ENCODE measurements at regions not wholly inside any gene's neighbourhood (a gene's known extent, or its start where the extent isn't known, plus 50 kb on each side); places are given as distances from the start of the nearest gene placed in this dataset.
"Not testable (repeated sequence)": the region's sequence is repeated elsewhere in the genome, so short reads cannot be mapped to it uniquely, and the experiment has no call there.

- no peak for DNase-seq
These were observed 121.1 kb downstream of the PDCD6IP start for GRCh38 chr3:33919312-33920120.

DNA sequence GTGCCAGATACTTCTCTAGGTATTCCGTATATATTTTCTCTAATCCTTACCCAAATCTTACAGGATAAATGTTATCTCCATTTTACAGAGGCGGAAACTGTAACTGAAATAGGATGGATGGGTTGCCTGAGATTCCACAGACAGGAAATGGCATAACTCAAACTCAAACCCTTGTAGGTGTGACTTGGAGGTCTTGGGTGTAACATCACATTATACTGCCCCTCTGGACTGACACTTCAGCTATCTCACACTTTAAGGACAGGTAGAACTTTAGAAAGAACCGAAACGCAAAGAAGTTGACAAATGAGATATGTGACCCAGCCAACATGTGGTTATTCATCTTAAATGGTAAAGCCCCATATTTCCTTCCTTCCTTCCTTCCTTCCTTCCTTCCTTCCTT lies 122.1 kb downstream of the PDCD6IP start:
- no peak for DNase-seq

DNA sequence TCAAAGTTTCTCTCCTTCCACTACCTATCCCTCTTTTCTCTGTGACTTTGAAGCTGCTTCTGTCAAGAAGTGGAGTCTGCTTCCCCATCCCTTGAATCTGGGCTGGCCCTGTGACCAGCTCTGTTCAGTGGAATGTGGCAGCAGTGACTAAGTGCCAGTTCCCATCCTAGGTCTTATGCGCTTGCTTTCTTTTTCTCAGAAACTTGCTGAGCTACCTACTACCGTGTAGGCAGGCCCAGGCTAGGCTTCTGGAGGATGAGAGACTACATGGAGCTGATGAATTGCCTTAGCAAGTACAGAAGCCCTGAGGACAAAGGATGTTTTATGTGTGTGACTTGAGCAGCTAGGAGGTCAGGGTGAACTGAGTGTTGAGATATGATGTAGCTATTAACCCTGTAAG lies 123.2 kb downstream of the PDCD6IP start:
- no peak for DNase-seq

- DNase-seq: no peak
These were observed 128.7 kb downstream of the PDCD6IP start for GRCh38 chr3:33926998-33927605.

GRCh38 chr3:33929813-33930212 lies 131.4 kb downstream of the PDCD6IP start:
- DNase-seq: no peak

- no peak for DNase-seq
These were observed 133.1 kb downstream of the PDCD6IP start for GRCh38 chr3:33931512-33931911.

DNA sequence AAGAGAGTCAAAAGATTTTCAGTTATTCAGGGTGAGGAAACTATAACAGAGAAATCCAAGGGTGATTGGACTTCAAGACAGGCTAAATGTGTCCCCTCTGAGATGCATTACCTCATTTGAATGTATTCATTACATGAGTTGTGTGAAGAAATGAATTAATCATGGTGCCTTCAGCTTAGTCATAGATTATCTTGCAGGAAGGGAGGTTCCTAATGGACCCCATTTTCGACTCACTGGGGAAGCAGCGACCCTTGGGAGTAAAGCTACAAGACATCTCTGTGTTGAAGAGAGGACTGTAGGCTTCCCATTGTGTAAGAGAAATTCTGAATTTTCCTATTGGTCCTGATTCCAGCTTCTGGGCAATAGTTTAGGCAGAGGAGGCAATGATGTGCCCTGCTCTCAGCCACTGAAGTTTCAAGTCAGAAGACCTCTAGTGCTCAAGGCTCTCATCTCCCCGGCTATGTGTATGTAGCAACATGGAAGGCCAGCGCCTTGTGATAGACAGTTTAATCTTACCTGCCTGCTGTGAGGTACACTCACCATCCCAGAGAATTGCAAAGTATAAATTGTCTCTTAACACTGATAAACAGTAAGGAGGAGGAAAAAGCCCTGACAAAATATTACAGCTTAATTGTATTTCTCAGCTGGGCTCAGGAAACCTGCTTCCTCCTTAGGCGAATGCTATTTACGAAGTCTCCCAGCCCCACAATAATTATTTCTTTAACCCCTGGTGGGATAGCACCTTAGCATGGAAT lies 133.8 kb downstream of the PDCD6IP start:
- no peak for DNase-seq

GRCh38 chr3:33936171-33936920 lies 137.9 kb downstream of the PDCD6IP start:
- DNase-seq: no peak

DNA sequence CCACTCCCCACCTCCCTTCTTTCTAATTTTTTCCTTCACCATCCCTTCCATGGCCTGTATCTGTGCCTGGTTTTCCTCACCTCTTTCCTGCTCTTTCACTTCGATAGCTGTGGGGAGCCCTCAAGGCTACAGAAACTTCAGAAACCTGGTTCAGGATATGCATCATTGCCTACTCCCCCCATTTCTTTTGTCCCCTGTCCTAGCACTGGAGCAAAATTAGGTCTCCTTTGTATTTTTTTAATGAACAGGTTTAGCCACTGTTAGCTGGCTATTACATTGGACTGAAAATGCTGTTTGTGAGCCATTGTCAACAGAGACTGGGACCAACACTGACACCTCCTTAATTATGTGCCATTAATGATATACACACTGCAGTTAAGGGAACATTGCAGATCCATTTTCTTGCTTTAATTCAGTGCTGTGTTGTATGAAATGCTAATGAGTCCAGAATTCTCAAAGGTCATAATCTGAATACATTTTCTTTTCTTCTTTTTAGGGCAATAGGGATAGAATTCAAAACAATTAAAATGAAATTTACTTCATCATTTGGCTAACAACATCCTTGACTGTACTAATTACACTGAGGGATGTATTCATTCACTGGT lies 138.6 kb downstream of the PDCD6IP start:
- no peak for DNase-seq

GRCh38 chr3:33937628-33938027 lies 139.2 kb downstream of the PDCD6IP start:
- DNase-seq: no peak

GRCh38 chr3:33940149-33940548 lies 141.7 kb downstream of the PDCD6IP start:
- DNase-seq: peak; percentile 22

GRCh38 chr3:33940736-33941135 lies 142.3 kb downstream of the PDCD6IP start:
- DNase-seq: no peak

GRCh38 chr3:33941804-33942203 lies 143.4 kb downstream of the PDCD6IP start:
- peak; percentile 2 for DNase-seq

- DNase-seq: no peak
These were observed 144.2 kb downstream of the PDCD6IP start for GRCh38 chr3:33942483-33943150.

- no peak for DNase-seq
These were observed 144.8 kb downstream of the PDCD6IP start for GRCh38 chr3:33943277-33943676.

DNA sequence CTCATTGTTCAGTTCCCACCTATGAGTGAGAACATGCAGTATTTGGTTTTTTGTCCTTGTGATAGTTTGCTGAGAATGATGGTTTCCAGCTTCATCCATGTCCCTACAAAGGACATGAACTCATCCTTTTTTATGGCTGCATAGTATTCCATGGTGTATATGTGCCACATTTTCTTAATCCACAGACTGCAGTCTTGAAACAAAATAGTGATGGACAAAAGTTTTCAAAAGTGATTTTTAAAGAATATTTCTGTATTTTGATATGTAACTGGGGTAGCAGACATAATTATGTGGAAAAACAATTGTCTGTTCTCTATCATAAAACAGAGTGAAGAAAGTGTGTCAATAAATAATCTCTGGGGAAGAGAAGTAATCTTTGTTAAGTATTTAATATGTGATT lies 148.2 kb downstream of the PDCD6IP start:
- not testable (repeated sequence) for DNase-seq

DNA sequence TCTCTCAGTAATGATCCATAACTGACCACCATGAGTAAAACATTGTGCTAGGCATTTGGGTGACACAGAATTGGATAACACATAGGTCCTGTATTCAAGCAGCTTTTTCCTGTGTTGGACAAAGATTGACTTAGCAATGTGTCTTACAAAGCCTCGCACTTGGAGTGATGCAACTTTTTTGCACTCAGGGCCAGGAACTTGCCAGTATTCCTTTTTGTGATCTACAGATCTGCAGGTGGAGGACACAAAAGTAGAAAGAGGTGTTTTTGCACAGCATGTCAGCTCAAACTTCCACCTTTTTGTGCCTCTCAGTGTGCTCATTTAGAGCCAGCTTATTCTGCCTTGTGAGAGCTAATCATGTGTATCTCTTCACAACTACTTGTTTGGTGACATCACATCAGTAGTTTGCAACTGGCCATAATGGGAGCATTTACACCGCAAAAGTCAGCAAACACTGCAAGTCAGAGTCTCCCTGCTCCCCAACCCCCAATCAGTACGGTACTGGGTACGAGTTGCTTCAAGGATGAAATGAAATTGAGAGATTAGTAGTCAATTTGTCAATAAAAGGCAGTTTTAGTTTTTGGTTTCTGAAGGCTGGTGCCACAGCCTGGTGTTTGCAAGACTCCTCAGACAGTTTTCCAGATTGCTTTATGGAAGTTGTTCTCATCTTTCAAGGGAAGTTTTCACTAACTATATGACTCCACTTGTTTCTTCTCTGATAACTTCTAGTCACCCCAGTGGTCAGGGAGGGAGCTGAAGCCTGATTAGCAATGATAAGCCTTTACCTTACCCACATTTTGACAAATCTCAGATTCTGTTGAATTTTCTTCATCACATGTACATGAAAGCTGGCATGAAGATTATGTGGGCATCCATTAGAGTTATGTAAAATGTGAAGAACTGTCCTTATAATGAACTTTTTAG lies 149.1 kb downstream of the PDCD6IP start:
- no peak for DNase-seq

GRCh38 chr3:33949074-33949473 lies 150.6 kb downstream of the PDCD6IP start:
- DNase-seq: no peak

GRCh38 chr3:33954956-33955355 lies 156.5 kb downstream of the PDCD6IP start:
- DNase-seq: peak; percentile 18

DNA sequence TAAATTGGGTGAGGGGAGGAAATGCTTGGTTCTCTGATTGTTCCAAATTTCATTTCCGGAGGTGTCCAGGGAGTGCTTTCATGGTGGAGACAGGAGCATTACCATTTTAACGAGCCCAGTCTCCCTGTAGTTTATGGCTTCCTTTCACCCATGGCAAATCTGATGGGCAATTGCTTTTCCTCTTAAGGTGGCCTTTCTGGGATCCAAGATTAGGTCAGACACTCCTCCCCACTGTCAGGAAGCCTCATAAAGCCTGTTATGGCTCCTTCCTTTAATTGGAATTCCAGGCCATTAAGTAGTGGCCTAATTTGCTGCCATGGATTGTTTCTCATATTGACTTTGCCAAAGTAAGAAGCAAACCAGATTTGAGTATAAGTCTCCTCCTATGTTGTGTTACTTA lies 157.8 kb downstream of the PDCD6IP start:
- no peak for DNase-seq

DNA sequence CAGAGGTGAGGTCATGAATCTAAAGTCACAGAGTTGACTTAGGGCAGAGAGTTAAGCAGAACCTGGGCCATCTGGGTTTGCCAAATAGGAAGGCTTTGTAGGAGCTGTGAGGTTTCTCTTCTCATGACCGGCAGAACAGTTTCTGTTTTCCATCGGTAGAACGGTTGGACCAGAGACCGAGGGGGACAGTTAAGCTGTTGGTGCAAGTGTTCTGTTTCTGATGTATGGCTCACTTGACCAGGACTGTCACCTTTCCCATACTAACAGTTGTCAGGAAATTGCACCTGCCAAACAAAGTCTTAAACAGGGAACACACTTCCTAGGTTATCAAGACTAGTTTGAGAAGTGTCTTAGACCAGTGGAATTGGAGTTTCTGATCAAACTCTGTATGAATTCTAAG lies 158.3 kb downstream of the PDCD6IP start:
- DNase-seq: no peak
